ENCODE measurements at regions not wholly inside any gene's neighbourhood (a gene's known extent, or its start where the extent isn't known, plus 50 kb on each side); places are given as distances from the start of the nearest gene placed in this dataset.

DNA sequence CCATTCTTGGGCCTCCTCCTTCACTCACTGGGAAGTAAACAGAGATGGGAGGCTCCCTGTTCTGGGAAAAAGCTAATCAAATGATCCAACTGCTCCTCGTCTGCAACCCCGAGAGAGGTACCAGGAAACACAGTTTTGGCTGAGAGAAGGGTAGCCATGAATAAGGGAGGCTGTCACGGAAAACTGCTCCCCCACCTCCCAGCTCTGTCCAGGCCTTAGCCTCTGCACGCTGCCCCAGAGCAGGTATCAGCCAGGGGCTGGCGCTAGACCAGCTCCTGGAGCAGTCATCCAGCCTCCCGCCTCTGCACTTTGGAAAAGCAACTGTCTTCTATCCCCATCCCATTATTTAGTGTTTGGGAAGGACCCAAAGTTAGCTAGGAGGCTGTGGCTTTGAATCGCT lies 266.1 kb downstream of the NDUFS4 start:
- TF ChIP-seq POLR2AphosphoS5 (IDR thresholded peaks at IDR 0.05; ENCODE audit: control insufficient read depth, insufficient read depth, low read depth, low read length) (no peak), SIX5 (IDR thresholded peaks at IDR 0.05; ENCODE audit: borderline replicate concordance in 1 of 2, insufficient read depth in 1 of 2, low read depth in 1 of 2, low read length in 2 of 2) (no peak), EGR1 (conservative IDR thresholded peaks at IDR 0.05) (no peak), PTTG1 (tag; IDR thresholded peaks at IDR 0.05; ENCODE audit: low read depth) (no peak), EP300 (IDR thresholded peaks at IDR 0.05; ENCODE audit: low read length) (no peak), ZNF263 (CRISPR knock-in tag; IDR thresholded peaks at IDR 0.05; ENCODE audit: borderline replicate concordance) (no peak), SIN3A (IDR thresholded peaks at IDR 0.05; ENCODE audit: borderline replicate concordance in 2 of 2, control insufficient read depth in 1 of 2, low read depth in 2 of 2, low read length in 2 of 2) (no peak), RCOR1 (IDR thresholded peaks at IDR 0.05; ENCODE audit: borderline replicate concordance in 1 of 2, low read depth in 2 of 2, low read length in 2 of 2) (no peak), STAG1 (CRISPR knock-in tag; IDR thresholded peaks at IDR 0.05; ENCODE audit: borderline replicate concordance) (no peak), ZNF175 (CRISPR knock-in tag; IDR thresholded peaks at IDR 0.05; ENCODE audit: low read depth) (no peak), EZH2 (IDR thresholded peaks at IDR 0.05; ENCODE audit: borderline replicate concordance, low read depth, low read length) (no peak), MTF1 (CRISPR knock-in tag; IDR thresholded peaks at IDR 0.05; ENCODE audit: borderline replicate concordance) (no peak)
- TF ChIP-seq, protein P1, sequence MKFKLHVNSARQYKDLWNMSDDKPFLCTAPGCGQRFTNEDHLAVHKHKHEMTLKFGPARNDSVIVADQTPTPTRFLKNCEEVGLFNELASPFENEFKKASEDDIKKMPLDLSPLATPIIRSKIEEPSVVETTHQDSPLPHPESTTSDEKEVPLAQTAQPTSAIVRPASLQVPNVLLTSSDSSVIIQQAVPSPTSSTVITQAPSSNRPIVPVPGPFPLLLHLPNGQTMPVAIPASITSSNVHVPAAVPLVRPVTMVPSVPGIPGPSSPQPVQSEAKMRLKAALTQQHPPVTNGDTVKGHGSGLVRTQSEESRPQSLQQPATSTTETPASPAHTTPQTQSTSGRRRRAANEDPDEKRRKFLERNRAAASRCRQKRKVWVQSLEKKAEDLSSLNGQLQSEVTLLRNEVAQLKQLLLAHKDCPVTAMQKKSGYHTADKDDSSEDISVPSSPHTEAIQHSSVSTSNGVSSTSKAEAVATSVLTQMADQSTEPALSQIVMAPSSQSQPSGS (CRISPR knock-in tag; IDR thresholded peaks at IDR 0.05): no peak

Data from K562 (cell line).